Hepatocyte (in vitro differentiated cells): ENCODE measurements at regions not wholly inside any gene's neighbourhood (a gene's known extent, or its start where the extent isn't known, plus 50 kb on each side); places are given as distances from the start of the nearest gene placed in this dataset.

ENCODE experiments used
- DNase-seq: peaks from one replicate; pipeline ENCODE4 v3.0.0-alpha.2; 2016; ENCODE audit warnings: low spot score
- H2AFZ ChIP-seq: fragments of 200-600 bp; sonication (generic); 2 replicates; pipeline ENCODE4 v1.6.0; 2016; ENCODE audit warnings: antibody characterized with exemption, mild to moderate bottlenecking
- H3K27ac ChIP-seq: fragments of 200-600 bp; sonication (generic); 2 replicates; pipeline ENCODE4 v1.5.1; 2016; ENCODE audit warnings: mild to moderate bottlenecking
- H3K27me3 ChIP-seq: fragments of 200-600 bp; sonication (generic); 2 replicates; pipeline ENCODE4 v1.6.1; 2016
- H3K36me3 ChIP-seq: fragments of 200-600 bp; sonication (generic); replicated peaks from 2 replicates; pipeline ENCODE4 v1.5.1; 2016; ENCODE audit warnings: low read depth; ENCODE audit not compliant: insufficient read depth
- H3K4me1 ChIP-seq: fragments of 200-600 bp; sonication (generic); 2 replicates; pipeline ENCODE4 v1.5.1; 2016; ENCODE audit warnings: mild to moderate bottlenecking, moderate library complexity; ENCODE audit not compliant: insufficient read depth
- H3K4me2 ChIP-seq: fragments of 200-600 bp; sonication (generic); 2 replicates; pipeline ENCODE4 v1.6.0; 2016
- H3K4me3 ChIP-seq: fragments of 200-600 bp; sonication (generic); 2 replicates; pipeline ENCODE4 v1.5.1; 2016; ENCODE audit warnings: mild to moderate bottlenecking
- H3K79me2 ChIP-seq: fragments of 200-600 bp; sonication (generic); 2 replicates; pipeline ENCODE4 v1.6.0; 2017; ENCODE audit warnings: mild to moderate bottlenecking
- H3K9me2 ChIP-seq: fragments of 200-600 bp; sonication (generic); replicated peaks from 2 replicates; pipeline ENCODE4 v1.6.0; 2017; ENCODE audit warnings: mild to moderate bottlenecking; ENCODE audit not compliant: insufficient read depth
- H3K9me3 ChIP-seq: fragments of 200-600 bp; sonication (generic); 2 replicates; pipeline ENCODE4 v1.5.1; 2016; ENCODE audit warnings: low read depth, mild to moderate bottlenecking
- H4K20me1 ChIP-seq: fragments of 200-600 bp; sonication (generic); 2 replicates; pipeline ENCODE4 v1.6.0; 2016; ENCODE audit warnings: mild to moderate bottlenecking; ENCODE audit not compliant: insufficient read depth, poor library complexity, severe bottlenecking
- EZH2 ChIP-seq: fragments of 200-600 bp; sonication (generic); IDR thresholded peaks from 2 replicates; pipeline ENCODE4 v1.6.1; 2016; ENCODE audit warnings: antibody characterized with exemption, mild to moderate bottlenecking, borderline replicate concordance
- EZH2phosphoT487 ChIP-seq: fragments of 200-600 bp; sonication (generic); IDR thresholded peaks from one replicate; pipeline ENCODE4 v1.6.1; 2018; ENCODE audit warnings: antibody characterized with exemption, mild to moderate bottlenecking, low read depth, moderate library complexity; ENCODE audit not compliant: unreplicated experiment, severe bottlenecking
- WGBS: methylation state at CpG from one replicate; pipeline ENCODE4 v1.1.6; 2016; ENCODE audit warnings: low lambda C conversion rate; ENCODE audit errors: missing lambda C conversion rate; 5-methylcytosine and 5-hydroxymethylcytosine counted together
- TF ChIP-seq, protein P1 (sequence below): fragments of 200-600 bp; sonication (generic); IDR thresholded peaks from 2 replicates; pipeline ENCODE4 v1.5.1; 2016; ENCODE audit warnings: antibody characterized with exemption, mild to moderate bottlenecking; ENCODE audit not compliant: poor library complexity

DNA sequence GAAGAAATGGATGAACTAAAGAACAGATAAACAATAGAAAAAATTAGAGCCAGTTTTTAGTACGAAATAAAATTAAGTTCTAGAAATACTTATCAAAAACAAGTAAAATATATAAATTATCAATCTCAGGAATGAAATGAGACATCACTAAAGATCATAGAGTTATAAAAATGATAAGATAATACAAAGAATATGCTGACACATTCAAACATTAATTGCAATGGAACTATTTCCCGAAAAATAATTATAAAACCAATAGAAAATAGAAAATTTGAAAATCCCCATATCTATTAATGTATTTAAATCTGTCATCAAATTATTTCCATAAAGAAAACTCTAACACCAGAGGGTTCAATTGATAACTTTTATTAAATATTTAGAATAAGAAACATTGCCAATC is 458.1 kb upstream of the MBL2 start:
- no peaks in the 10 kb centered on the region for H3K36me3 ChIP-seq

DNA sequence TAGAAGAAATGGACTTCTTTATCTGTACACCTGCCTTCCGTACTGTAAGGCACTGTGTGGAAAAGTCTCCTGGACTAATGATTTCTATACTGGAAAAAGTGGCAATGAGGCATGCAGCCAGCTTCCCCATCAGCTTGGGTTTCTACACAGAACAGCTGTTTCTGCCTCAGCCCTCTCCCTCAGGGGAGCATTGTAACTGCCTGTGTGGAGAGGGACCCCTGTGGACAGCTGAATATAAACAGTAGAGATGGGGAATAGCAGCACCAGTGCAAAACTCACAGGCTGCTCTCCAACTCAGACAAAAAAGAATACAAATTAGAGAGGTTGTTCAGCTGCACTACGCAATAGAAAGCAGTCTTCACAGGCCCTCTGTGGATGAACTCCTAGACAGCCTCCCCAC is 451.3 kb upstream of the MBL2 start:
- no peak for TF ChIP-seq EZH2
- no peak for TF ChIP-seq EZH2phosphoT487
- TF ChIP-seq, protein P1, sequence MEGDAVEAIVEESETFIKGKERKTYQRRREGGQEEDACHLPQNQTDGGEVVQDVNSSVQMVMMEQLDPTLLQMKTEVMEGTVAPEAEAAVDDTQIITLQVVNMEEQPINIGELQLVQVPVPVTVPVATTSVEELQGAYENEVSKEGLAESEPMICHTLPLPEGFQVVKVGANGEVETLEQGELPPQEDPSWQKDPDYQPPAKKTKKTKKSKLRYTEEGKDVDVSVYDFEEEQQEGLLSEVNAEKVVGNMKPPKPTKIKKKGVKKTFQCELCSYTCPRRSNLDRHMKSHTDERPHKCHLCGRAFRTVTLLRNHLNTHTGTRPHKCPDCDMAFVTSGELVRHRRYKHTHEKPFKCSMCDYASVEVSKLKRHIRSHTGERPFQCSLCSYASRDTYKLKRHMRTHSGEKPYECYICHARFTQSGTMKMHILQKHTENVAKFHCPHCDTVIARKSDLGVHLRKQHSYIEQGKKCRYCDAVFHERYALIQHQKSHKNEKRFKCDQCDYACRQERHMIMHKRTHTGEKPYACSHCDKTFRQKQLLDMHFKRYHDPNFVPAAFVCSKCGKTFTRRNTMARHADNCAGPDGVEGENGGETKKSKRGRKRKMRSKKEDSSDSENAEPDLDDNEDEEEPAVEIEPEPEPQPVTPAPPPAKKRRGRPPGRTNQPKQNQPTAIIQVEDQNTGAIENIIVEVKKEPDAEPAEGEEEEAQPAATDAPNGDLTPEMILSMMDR: no peak
- H2AFZ ChIP-seq: no peak overlapping the region
- H3K9me2 ChIP-seq: no peaks in the 10 kb centered on the region
- no peaks in the 10 kb centered on the region for H3K27me3 ChIP-seq
- 81% methylated on average over 2 of the region's 2 CpGs for WGBS
- no peak overlapping the region for H3K4me3 ChIP-seq
- peak; percentile 6 for DNase-seq
- H4K20me1 ChIP-seq: no peaks in the 10 kb centered on the region
- no peaks in the 10 kb centered on the region for H3K36me3 ChIP-seq
- no peaks in the 10 kb centered on the region for H3K9me3 ChIP-seq
- H3K4me2 ChIP-seq: no peak overlapping the region
- no peaks in the 10 kb centered on the region for H3K79me2 ChIP-seq
- no peak overlapping the region for H3K27ac ChIP-seq
- peaks cover 5% of the 10 kb centered on the region for H3K4me1 ChIP-seq

More for the DNA sequence above, 458.1 kb upstream of the MBL2 start:
- H3K79me2 ChIP-seq: no peaks in the 10 kb centered on the region
- H3K4me1 ChIP-seq: no peaks in the 10 kb centered on the region
- no peak for TF ChIP-seq EZH2
- no peak for TF ChIP-seq EZH2phosphoT487
- TF ChIP-seq, protein P1: no peak
- DNase-seq: no peak
- no peak overlapping the region for H3K27ac ChIP-seq
- H3K4me3 ChIP-seq: no peak overlapping the region
- H3K9me2 ChIP-seq: no peaks in the 10 kb centered on the region
- H3K4me2 ChIP-seq: no peak overlapping the region
- no peak overlapping the region for H2AFZ ChIP-seq
- H4K20me1 ChIP-seq: no peaks in the 10 kb centered on the region
- no peaks in the 10 kb centered on the region for H3K27me3 ChIP-seq
- 49% methylated on average over 2 of the region's 2 CpGs for WGBS
- H3K9me3 ChIP-seq: no peaks in the 10 kb centered on the region

DNA sequence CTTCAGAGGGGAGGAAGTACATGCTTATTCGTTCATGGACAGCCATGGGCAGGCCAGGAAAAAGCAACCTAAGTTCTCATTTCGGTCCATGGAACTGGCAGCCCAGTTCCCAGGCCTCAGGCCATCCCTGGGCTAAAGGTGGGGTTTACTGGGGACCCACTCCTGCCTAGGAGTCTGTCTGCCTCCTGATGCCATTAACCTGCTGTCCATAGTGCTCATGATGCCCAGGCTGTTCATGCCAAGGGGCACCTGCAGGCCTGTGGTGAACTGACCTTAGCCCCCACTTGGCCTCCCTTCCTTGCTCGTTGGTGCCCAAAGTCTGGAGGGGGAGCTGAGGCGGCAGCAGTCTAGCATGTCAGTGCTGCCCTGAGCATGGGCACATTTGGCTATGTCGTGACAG is 450.2 kb upstream of the MBL2 start:
- TF ChIP-seq EZH2phosphoT487: no peak
- no peak for TF ChIP-seq EZH2
- TF ChIP-seq, protein P1: no peak
- Histone ChIP-seq H3K36me3 (no peaks in the 10 kb centered on the region), H3K9me3 (no peaks in the 10 kb centered on the region), H3K4me1 (peaks cover 5% of the 10 kb centered on the region), H3K27ac (no peak overlapping the region), H2AFZ (no peak overlapping the region), H3K4me2 (no peak overlapping the region), H3K4me3 (no peak overlapping the region), H4K20me1 (no peaks in the 10 kb centered on the region), H3K79me2 (no peaks in the 10 kb centered on the region), H3K9me2 (no peaks in the 10 kb centered on the region), H3K27me3 (no peaks in the 10 kb centered on the region)
- WGBS: 91% methylated on average over 5 of the region's 5 CpGs
- no peak for DNase-seq
